Peyer's patch (tissue), 4 donors: ENCODE measurements at regions not wholly inside any gene's neighbourhood (a gene's known extent, or its start where the extent isn't known, plus 50 kb on each side); places are given as distances from the start of the nearest gene placed in this dataset.

Experiments used
- DNase-seq, 3 donors: peaks; one replicate each; pipeline ENCODE4 v3.0.0-alpha.2; 2017 to 2019
- H3K27ac ChIP-seq, 4 donors: fragments of 200-600 bp; sonication (generic); one replicate each; pipeline ENCODE4 v1.5.1; 2016 to 2019
- H3K27me3 ChIP-seq, 2 donors: fragments of 200-600 bp; sonication (generic); one replicate each; pipeline ENCODE4 v1.5.1; 2019
- H3K36me3 ChIP-seq, 3 donors: fragments of 200-600 bp; sonication (generic); one replicate each; pipeline ENCODE4 v1.5.1; 2016 to 2019
- H3K4me1 ChIP-seq, 4 donors: fragments of 200-600 bp; sonication (generic); one replicate each; pipeline ENCODE4 v1.5.1; 2016 to 2019
- H3K4me3 ChIP-seq, 4 donors: fragments of 200-600 bp; sonication (generic); 1 replicate in 3 of 4; 2 replicates in 1 of 4; pipeline ENCODE4 v1.5.1; 2016 to 2019; ENCODE audit warnings: mild to moderate bottlenecking in 1 of 4
- H3K9me3 ChIP-seq, 4 donors: fragments of 200-600 bp; sonication (generic); one replicate each; pipeline ENCODE4 v1.5.1; 2016 to 2019; ENCODE audit warnings: mild to moderate bottlenecking in 1 of 4
- POLR2A ChIP-seq, 2 donors: fragments of 450-650 bp; IDR thresholded peaks; one replicate each; pipeline ENCODE4 v1.5.1; 2017; ENCODE audit warnings: antibody characterized with exemption in 2 of 2, mild to moderate bottlenecking in 2 of 2, moderate library complexity in 2 of 2
- TF ChIP-seq, protein P1 (sequence below), 6 experiments: fragments of 450-650 bp in 4 of 6; fragments of 200-600 bp in 2 of 6; sonication (generic) in 1 of 6; IDR thresholded peaks; one replicate each; pipeline ENCODE4 v1.5.1; 2017 to 2019; ENCODE audit warnings: antibody characterized with exemption in 6 of 6, mild to moderate bottlenecking in 3 of 6, moderate library complexity in 1 of 6

DNA sequence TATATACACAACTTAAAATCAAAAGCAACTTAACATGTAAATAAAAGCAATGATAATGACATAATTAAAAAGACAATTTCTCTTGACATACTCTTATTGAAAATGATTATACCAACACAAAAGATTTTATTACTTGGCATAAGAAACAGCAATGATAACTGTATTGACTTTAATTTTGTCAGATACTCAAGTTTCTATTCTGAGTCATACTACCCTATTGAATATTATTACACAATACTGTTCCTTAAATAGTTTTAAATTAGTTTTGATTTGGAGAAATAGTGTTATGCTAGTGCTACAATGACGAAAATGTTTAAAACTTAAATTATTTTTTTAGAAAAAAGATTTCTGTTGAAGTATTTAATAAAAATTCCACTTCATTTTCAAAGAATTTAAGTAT, 1319.3 kb upstream of the C9orf72 start:
- TF ChIP-seq, protein P1, sequence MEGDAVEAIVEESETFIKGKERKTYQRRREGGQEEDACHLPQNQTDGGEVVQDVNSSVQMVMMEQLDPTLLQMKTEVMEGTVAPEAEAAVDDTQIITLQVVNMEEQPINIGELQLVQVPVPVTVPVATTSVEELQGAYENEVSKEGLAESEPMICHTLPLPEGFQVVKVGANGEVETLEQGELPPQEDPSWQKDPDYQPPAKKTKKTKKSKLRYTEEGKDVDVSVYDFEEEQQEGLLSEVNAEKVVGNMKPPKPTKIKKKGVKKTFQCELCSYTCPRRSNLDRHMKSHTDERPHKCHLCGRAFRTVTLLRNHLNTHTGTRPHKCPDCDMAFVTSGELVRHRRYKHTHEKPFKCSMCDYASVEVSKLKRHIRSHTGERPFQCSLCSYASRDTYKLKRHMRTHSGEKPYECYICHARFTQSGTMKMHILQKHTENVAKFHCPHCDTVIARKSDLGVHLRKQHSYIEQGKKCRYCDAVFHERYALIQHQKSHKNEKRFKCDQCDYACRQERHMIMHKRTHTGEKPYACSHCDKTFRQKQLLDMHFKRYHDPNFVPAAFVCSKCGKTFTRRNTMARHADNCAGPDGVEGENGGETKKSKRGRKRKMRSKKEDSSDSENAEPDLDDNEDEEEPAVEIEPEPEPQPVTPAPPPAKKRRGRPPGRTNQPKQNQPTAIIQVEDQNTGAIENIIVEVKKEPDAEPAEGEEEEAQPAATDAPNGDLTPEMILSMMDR (IDR thresholded peaks at IDR 0.05) = no peak
- TF ChIP-seq POLR2A (IDR thresholded peaks at IDR 0.05) = no peak
- Histone ChIP-seq H3K9me3 (no peaks in the 10 kb centered on the region), H3K27ac (no peak overlapping the region), H3K36me3 (no peaks in the 10 kb centered on the region), H3K4me1 (no peaks in the 10 kb centered on the region), H3K27me3 (no peaks in the 10 kb centered on the region), H3K4me3 (no peak overlapping the region)
- DNase-seq = no peak

- DNase-seq = no peak
- H3K4me1 ChIP-seq = no peaks in the 10 kb centered on the region
- TF ChIP-seq, protein P1 (IDR thresholded peaks at IDR 0.05) = no peak
- no peak for TF ChIP-seq POLR2A (IDR thresholded peaks at IDR 0.05)
- no peaks in the 10 kb centered on the region for H3K9me3 ChIP-seq
- no peaks in the 10 kb centered on the region for H3K36me3 ChIP-seq
- no peak overlapping the region for H3K27ac ChIP-seq
- no peaks in the 10 kb centered on the region for H3K27me3 ChIP-seq
- no peak overlapping the region for H3K4me3 ChIP-seq
These were observed 1326.0 kb upstream of the C9orf72 start for GRCh38 chr9:28899267-28899666.

- no peaks in the 10 kb centered on the region for H3K4me1 ChIP-seq
- H3K36me3 ChIP-seq = no peaks in the 10 kb centered on the region
- no peaks in the 10 kb centered on the region for H3K27me3 ChIP-seq
- H3K9me3 ChIP-seq = no peaks in the 10 kb centered on the region
- DNase-seq = no peak
- H3K27ac ChIP-seq = no peak overlapping the region
- H3K4me3 ChIP-seq = no peak overlapping the region
- no peak for TF ChIP-seq POLR2A (IDR thresholded peaks at IDR 0.05)
- TF ChIP-seq, protein P1 (IDR thresholded peaks at IDR 0.05) = no peak
These were observed 1326.6 kb upstream of the C9orf72 start for GRCh38 chr9:28899926-28900325.

DNA sequence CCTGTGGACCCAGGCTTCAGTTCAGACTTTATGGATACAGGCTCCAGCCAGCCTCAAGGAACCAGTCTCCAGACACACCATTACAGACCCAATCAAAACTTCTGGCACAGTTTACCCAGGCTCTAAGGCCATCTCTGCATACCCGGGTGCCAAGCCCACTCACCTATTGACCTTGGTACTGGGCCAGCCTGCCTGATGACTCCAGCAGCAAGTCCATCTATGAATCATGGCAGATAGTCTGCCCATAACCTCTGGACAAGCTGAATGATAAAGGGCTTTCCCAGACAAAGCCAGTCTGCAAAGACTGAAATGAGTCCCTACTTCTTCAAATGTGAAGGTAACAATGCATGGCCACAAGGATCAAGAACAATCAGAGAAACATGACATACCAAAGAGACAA, 1327.1 kb upstream of the C9orf72 start:
- H3K9me3 ChIP-seq = no peaks in the 10 kb centered on the region
- H3K27ac ChIP-seq = no peak overlapping the region
- H3K36me3 ChIP-seq = no peaks in the 10 kb centered on the region
- TF ChIP-seq, protein P1 (IDR thresholded peaks at IDR 0.05) = no peak
- TF ChIP-seq POLR2A (IDR thresholded peaks at IDR 0.05) = no peak
- H3K4me1 ChIP-seq = no peaks in the 10 kb centered on the region
- DNase-seq = no peak
- H3K4me3 ChIP-seq = no peak overlapping the region
- no peaks in the 10 kb centered on the region for H3K27me3 ChIP-seq

DNA sequence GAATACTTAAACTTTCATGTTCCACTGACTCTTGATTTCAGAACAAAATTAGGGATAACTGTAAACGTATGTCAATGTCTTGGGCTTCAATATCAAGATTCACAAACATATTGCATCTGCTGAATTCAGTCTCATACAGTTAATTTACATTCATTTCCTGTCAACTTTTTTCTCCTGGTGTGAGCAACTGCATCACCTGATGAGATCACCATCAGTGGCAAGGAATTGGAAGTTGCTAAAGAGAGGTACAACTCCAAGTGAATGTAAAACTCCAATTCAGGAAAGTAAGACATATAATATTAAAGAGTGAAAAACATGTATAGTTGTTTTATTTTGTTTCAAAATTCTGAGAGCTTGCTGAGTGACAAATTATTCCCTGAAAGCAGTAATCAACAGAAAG, 1336.2 kb upstream of the C9orf72 start:
- Histone ChIP-seq H3K27me3 (no peaks in the 10 kb centered on the region), H3K36me3 (no peaks in the 10 kb centered on the region), H3K27ac (no peak overlapping the region), H3K4me1 (no peaks in the 10 kb centered on the region), H3K4me3 (no peak overlapping the region), H3K9me3 (no peaks in the 10 kb centered on the region)
- no peak for TF ChIP-seq POLR2A (IDR thresholded peaks at IDR 0.05)
- TF ChIP-seq, protein P1 (IDR thresholded peaks at IDR 0.05) = no peak
- no peak for DNase-seq

DNA sequence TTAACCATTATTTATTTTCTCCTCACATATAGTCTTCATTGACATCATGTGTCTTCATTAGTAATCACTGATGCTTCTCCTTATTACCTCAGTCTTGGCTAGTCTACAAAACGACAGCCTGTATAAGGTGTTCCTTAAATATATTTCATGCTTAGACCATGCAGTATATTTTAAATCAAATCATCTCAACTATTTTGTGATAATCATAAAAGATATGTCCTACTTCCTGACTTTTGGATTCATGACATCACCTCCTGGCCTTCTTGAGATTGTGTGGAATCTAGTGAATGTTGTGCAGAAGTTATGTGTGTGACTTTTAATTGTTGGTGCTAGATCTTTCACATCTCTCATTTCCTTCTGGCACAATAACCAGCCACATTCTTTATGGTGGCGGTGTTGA, 1339.3 kb upstream of the C9orf72 start:
- H3K27ac ChIP-seq = no peak overlapping the region
- no peak for DNase-seq
- no peaks in the 10 kb centered on the region for H3K4me1 ChIP-seq
- no peaks in the 10 kb centered on the region for H3K9me3 ChIP-seq
- no peak overlapping the region for H3K4me3 ChIP-seq
- no peak for TF ChIP-seq POLR2A (IDR thresholded peaks at IDR 0.05)
- TF ChIP-seq, protein P1 (IDR thresholded peaks at IDR 0.05) = no peak
- H3K36me3 ChIP-seq = no peaks in the 10 kb centered on the region
- H3K27me3 ChIP-seq = no peaks in the 10 kb centered on the region
